ENCODE measurements at regions not wholly inside any gene's neighbourhood (a gene's known extent, or its start where the extent isn't known, plus 50 kb on each side); places are given as distances from the start of the nearest gene placed in this dataset.

- TF ChIP-seq POLR2A (IDR thresholded peaks at IDR 0.05) (no peak), CTCF (IDR thresholded peaks at IDR 0.05) (no peak)
Measured at GRCh38 chr2:52775674-52776073, 991.9 kb upstream of the CHAC2 start.
